Germinal center (tissue), 1 donor: ENCODE measurements at regions not wholly inside any gene's neighbourhood (a gene's known extent, or its start where the extent isn't known, plus 50 kb on each side); places are given as distances from the start of the nearest gene placed in this dataset.
"Not testable (repeated sequence)": the region's sequence is repeated elsewhere in the genome, so short reads cannot be mapped to it uniquely, and the experiment has no call there.

Experiments used
- DNase-seq: peaks from one replicate; pipeline ENCODE4 v3.0.0; 2012; ENCODE audit warnings: mixed read lengths, low spot score

DNA sequence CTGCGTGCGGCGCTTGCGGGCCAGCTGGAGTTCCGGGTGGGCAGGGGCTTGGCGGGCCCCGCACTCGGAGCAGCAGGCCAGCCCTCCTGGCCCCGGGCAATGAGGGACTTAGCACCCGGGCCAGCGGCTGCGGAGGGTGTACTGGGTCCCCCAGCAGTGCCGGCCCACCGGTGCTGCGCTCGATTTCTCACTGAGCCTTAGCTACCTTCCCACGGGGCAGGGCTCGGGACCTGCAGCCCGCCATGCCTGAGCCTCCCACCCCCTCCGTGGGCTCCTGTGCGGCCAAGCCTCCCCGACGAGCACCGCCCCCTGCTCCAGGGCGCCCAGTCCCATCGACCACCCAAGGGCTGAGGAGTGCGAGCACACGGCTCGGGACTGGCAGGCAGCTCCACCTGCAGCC, 916.9 kb downstream of the C4orf33 start:
- not testable (repeated sequence) for DNase-seq

DNA sequence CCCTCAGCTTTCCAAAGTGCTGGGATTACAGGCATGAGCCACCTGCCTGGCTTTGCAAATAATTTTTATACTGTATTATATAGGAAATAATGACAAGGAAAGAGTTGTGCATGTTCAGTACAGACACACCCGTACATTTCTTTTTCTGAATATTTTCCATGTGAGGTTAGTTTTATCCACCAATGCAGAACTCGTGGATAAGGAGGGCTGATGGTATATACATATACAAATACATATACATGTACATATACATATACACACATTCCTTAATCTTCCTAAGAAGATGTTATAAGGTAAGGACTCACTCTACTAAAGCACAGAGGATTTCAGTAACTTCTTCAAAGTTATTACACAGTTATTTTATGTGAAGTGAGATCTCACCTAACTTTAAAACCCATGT, 925.8 kb downstream of the C4orf33 start:
- no peak for DNase-seq

DNA sequence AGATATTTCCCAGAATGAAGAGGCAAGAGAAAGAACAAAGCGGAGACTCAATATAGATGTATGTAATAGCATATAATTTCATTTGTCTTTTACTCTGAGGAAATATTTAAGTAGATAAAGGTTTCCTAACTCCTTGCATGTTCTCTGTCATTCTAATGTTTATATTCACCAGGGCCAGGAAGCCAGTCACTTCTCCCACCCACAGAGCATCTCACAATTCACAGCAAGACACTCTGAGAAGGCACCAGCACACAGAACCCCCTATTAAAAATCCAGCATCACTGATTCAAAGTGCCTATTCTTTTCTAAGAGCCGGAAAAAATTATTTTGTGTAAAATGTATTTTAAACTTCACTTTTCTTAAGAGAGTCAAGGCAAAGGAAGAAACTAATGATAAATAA, 927.1 kb downstream of the C4orf33 start:
- no peak for DNase-seq

DNA sequence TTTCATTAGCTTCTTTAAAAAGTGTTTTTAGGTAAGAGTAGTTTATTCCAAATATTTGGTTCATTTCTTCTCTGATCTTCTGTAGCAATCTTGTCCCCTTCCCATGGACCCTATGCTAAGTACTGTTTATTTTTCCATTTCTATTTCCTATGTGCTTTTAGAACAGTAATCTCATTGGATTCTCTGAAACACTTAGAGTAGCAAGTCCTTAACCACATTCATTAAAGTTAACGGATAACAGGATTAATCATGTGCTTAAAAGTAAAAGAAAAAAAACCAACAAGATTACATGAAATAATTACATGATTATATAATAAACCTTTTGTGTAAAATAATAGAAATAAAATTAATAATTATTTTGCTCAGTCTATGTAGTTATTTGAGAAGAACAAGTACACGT, 929.7 kb downstream of the C4orf33 start:
- DNase-seq = no peak

DNA sequence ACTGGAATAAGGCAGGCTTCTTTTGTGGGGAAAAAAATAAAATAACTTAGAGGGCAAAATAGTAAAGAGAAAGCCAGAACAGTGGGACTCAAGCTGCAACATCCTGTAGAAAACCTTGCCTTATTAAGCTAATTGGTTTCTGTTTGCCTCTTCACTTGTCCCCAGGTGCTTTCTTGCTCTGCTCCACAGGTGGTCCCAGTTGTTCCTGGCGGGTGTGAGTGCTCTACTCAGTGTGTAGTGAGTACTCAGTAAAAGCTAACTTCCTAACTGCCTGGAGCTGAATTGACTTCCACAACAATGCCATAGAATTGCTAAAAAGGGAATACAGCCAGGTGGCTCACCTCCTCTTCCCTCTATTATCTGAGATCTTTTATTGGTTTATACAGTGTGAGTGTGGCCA, 930.2 kb downstream of the C4orf33 start:
- no peak for DNase-seq

DNA sequence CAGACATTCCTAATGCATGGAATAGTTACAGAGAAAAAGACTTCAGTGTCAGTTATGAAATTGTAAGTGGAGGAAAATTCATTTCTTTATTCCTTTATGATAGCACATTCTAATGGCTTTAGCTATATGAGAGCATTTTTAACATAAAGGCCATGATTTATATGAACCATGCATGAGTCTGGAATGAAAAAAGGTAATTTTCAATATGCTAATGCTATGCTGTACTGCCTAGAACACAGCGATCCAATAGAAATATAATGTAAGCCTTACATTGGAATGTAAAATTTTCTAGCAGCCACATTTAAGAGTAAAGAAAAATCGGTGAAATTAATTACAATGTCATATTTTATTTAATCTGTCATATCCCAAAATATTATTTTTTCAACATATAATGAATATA, 932.0 kb downstream of the C4orf33 start:
- no peak for DNase-seq

DNA sequence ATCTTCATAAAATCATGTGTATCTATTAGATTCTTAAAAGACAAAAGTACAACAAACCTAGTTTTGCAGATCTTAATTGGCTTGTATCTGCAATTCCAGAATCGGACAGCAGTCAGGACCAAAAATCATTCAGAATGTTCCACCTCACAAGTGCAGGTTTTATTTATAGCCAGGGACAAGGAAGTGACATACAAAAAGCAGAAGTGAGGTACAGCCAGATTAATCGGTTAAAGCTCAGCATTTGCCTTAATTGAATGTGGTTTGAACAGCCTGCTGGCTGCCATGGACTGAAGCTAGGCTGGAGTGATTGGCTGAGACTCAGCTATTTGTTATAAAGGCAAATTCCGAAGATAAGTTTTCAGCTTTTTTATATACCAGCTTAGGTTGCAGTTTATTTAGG, 932.6 kb downstream of the C4orf33 start:
- DNase-seq = no peak

DNA sequence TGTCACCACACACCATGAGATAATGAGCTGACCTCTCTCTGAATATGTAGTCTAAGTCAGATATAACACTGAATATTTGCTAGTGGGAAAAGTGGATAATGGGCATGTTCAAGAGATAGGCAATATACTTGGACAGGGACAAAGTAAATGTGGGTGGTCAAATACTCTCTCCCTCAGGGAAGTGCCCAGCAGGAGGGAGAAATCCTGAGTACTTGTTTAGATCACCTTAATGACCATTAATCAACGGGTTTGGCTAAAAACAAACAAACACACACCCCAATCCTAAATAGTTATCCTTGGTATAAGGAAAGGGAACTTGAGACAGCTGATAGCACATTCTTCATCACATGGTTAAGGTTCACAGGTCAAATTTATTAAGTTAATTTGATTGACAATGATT, 933.5 kb downstream of the C4orf33 start:
- DNase-seq = no peak

DNA sequence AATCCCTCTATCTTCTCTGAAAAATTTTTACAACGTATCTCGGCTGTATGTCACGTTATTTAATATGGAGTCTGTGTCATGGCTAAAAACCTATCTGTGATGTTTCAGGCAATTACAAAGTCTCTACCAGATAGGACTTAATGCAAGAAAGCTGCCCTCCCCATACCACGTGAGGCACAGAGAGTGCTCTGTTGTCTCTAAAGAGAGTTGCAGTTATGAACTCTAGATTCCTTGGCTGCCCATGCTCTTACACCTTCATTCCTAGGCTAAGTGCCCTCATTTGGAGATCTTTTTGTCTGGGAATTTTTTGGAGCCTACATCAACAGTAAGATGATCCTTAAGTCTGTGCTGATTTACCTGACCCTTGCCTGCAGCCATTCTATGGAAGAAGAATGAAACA, 935.9 kb downstream of the C4orf33 start:
- DNase-seq = no peak

DNA sequence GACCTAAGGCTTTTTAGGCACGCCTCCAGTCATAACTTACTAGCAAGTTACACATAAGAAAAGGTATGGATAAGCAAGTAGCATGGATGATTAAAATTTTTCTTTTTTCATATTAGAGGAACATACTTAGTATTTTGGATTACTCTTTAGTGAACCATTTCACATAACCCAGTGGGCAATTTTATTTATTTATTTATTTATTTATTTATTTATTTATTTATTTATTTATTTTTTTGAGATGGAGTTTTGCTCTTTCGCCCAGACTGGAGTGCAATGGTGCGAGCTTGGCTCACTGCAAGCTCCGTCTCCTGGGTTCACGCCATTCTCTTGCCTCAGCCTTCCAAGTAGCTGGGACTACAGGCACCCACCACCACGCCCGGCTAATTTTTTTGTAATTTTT, 937.7 kb downstream of the C4orf33 start:
- DNase-seq = not testable (repeated sequence)

DNA sequence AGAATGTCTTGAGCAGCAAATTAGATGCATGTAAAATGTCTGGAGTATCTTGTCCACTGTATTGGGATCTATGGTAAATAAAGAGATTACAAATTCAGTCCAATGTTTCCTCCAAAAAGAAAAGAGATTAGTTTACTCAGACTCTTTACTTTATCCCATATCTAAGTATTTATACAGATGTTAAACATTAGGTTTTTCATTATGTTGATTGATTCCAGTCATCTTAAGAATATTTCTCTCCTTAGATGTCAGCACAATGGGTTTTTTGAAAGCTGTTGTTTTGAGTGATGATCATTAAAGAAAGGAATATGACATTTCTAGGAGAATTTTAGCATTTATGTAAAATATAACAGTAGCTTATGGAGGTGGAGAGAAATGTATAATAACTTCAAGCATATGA, 938.9 kb downstream of the C4orf33 start:
- no peak for DNase-seq

DNA sequence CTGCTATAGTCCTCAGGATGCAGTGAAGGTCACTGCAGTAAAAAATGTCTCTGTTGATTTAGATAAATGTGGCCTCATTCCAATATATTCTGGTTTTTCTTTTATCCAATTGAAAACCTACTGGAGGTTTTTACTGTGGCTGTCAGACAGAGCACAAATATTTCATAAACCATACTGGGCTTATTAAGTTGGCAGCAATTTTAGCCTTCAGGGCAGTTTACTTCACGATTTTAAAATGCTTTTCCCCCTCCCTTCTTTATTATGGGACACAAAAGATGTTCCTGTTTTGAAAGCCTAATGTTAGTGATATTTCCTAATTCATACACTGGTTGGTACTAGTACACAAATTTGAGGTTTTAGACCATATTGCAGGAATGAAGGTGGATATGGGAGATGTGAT, 939.4 kb downstream of the C4orf33 start:
- DNase-seq = no peak

DNA sequence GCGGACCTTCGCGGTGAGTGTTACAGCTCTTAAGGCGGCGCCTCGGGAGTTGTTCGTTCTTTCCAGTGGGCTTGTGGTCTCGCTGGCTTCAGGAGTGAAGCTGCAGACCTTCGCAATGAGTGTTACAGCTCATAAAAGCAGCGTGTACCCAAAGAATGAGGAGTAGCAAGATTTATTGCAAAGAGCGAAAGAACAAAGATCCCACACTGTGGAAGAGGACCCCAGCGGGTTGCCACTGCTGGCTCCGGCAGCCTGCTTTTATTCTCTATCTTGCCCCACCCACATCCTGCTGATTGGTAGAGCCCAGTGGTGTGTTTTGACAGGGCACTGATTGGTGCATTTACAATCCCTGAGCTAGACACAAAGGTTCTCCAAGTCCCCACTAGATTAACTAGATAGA, 941.9 kb downstream of the C4orf33 start:
- not testable (repeated sequence) for DNase-seq

DNA sequence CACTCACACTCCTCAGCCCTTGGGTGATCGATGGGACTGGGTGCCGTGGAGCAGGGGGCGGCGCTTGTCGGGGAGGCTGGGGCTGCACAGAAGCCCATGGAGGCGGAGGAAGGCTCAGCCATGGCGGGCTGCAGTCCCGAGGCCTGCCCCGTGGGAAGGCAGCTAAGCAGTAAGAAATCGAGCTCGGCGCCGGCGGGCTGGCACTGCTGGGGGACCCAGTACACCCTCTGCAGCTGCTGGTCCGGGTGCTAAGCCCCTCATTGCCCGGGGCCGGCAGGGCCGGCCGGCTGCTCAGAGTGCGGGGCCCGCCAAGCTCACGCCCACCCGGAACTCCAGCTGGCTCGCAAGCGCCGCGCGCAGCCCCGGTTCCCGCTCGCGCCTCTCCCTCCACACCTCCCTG, 942.6 kb downstream of the C4orf33 start:
- DNase-seq = not testable (repeated sequence)

DNA sequence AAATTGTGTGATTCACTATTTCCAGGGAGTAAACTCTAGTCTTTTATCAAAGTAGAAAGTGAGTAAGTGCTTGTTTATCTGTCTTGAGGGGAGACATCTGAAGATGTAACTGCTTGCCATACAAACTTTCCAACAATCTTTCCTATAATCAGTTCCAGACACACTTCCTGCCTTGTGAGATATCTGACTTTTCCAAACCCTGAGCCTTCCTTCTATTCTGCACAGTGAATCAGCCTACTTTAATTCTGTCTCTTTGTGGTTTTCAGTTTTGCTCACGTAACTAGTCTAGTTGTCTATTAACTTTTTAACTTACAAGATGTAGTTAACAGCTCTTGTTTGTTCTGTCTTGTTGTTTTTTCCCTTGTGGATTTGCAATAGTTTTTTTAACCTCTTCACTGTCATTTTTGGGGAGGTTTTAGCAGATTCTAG, 947.8 kb downstream of the C4orf33 start:
- DNase-seq = no peak

DNA sequence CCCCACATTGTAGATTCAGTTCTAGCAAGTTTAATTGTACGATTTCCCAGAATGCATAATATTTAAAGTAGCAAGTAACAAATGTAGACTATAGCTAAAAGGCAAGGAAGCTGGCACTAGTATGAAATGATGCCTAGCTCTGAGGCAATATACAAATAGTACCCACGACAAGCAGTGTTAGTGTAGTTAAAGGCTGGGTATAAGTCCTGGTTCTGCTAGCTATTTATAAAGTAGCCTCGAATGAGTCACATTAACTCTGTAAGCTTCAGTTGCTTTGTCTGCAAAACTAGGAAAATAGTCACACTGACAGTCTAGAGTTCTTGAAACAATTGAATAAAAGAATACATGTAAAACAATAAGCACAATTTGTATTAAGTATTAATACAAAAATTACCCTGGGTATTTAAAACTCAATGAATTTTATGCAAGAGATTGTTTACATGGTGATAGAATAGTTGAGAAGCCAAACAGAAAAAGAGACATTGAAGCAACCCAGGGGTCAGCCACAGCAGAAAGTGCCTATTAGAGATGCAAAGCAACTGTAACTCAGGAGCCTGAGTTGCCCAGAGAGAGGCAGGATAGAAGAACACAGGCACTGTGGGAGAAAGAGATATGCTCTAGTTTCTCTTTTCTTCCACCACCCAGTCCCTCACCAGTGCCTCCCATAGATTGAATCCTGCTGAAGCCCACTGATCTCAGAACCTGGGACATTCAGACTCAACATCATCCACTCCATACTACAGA, 949.0 kb downstream of the C4orf33 start:
- DNase-seq = no peak

DNA sequence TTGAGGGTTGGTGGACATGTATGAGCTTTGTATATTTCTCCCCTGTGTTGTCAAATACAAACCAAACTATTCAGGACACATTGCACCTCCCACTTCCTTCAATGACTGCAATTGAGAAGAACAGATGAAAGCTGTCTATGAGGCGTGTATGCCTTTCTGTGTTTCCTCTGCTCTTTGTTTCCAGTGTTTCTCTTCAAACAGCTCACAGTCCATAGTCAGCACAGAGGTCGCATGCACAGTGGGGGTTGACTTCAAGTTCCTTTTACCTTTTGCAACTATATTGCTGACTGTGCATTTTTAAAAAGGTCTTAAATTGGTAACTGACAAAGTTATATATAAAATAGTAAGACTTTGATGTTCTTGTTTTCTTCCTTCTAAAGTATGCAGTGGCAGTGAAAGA, 957.8 kb downstream of the C4orf33 start:
- DNase-seq = no peak

DNA sequence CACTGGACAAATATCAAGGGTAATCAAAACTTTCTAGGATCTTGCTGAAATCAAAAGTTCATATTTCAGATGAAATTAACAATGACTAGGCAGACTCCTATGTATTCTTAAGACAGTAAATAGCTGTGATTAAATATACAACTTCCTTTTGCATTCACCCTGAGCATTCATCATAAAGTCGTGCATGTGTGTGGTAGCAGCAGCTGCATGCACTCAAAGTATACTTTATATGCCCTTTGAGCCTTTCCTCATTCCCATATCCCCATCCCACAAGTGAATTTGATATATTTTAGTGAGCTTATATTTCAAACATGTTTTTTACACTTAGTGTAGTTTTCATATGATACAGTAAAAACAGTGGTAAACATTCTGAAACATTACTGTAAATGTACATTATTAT, 959.0 kb downstream of the C4orf33 start:
- no peak for DNase-seq

DNA sequence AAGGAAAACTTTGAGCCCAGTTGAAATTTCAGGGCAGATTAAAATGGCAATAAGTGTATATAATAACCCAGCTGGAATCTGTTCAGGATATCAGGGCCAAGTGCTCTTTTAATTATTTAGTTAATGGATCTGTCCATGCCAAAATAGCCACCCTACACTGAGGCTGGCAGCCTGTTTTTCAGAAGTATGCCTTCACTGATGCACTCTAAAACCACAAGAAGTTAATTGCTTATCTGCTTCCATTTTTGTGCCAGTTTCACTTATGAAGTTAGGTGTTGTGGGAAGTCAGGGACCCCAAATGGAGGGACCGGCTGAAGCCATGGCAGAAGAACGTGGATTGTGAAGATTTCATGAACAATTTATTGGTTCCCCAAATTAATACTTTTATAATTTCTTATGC, 960.3 kb downstream of the C4orf33 start:
- no peak for DNase-seq

DNA sequence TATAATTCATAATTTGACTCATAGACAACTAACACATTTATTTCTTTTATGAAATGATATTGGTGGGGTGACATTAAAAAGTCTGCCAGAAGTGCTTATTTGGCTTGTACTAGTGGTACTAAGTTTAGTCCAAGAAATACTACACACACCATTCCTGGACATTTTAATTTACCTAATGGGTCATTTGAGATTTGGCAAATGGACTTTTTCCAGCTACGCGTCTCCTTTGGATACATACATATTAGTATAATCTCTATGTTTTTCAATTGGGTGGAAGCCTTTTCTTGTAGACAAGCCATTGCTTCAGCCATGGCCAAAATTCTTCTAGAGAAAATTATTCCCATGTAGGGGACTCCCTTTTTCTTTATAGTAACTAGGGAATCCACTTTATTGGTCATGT, 968.5 kb downstream of the C4orf33 start:
- no peak for DNase-seq

DNA sequence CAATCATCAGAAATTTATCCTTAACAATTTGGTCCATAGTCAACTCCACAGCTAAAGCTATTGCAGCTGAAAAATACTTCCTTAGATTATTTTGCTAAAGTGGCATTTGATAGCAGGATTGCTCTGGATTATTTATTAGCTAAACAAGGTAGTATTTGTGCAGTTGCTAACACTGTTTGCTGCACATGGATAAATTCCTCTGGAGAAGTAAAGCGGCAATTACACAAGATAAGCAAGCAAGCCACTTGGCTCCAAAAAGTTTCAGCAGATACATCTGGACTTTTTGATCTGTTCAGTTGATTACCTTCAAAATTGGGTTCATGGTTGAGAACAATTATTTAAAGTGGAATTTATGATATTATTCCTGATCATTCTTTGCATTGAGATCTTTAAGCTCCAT, 971.5 kb downstream of the C4orf33 start:
- DNase-seq = no peak

DNA sequence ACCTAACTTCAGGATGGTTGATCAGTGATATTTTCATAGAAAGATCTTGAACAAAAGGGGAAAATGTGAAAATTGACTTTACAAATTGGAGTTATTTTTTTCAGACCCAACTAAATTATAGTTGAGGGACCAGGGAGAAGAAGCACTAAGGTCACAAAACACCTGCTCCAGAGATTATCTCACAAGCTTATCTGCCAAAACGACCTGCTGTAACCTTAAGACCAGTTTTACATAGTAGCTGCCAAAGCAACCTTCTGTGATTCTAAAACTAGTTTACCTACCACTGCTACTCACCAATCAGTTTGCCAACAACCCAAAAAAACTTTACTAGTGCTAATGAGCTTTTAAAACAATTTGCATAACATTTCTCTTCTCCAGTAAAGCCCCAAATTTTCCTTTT, 972.1 kb downstream of the C4orf33 start:
- DNase-seq = no peak

DNA sequence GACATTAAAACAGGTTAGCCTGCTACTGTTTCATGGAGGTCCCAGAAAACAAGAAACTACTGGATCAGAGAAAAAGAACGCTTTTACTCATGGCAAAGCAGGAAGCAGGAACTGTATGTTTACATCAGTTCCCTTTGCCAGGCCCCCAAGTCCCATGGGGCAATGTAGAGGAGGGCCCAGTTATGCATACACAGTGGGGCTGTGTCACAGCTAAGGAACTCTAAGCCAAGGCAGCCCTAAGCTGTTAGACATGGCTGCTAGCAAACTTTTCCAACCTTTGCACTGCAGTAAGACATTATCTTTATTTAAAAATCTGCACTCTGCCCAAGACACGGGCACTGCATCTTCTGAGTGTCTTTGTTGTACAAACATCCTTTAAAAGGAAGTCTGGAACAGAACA, 975.8 kb downstream of the C4orf33 start:
- DNase-seq = no peak

DNA sequence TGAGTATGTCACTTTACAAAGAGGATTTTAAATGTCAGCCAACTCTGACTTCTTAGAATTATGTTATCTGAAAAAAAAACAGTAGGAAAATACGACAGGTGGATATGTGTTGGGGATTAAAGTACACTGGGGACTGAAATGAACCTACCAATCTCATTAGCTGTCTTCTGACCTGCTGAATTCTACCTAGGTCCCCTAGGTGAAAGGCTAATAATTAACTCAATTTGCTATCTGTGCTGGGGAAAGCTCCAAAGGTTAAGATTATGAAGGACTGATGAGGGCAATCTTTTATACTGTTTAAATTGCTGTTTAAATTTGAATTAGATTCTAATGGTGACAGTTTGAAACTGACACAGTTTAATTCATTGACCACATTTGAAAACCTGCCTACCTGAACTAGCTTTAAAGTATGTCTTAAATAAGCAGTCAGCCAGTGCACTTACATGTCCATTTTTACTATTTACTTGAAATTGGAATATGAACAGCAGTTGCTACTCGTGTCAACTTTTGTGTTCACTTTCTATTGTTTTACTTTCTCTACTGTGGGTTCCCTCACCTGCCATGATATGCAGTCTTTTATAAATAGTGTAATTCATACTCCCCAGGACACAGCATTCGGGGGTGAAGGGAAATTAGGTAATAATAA, 977.3 kb downstream of the C4orf33 start:
- no peak for DNase-seq
